H1 (cell line): ENCODE measurements at regions not wholly inside any gene's neighbourhood (a gene's known extent, or its start where the extent isn't known, plus 50 kb on each side); places are given as distances from the start of the nearest gene placed in this dataset.

ENCODE experiments used
- CBX8 ChIP-seq: fragments of 300-800, 300-1000 bp; sonication (generic); IDR thresholded peaks from 2 replicates; pipeline ENCODE4 v1.7.1; 2016; ENCODE audit warnings: low read depth, low read length, borderline replicate concordance
- POU5F1 ChIP-seq: IDR thresholded peaks from 2 replicates; pipeline ENCODE4 v1.6.1; 2011; ENCODE audit warnings: low read depth, mild to moderate bottlenecking, low read length, moderate library complexity
- RFX5 ChIP-seq: IDR thresholded peaks from 2 replicates; pipeline ENCODE4 v1.6.1; 2011; ENCODE audit warnings: low read depth, low read length, improper control_type of control experiment, borderline replicate concordance
- SIN3A ChIP-seq, 2 experiments: IDR thresholded peaks in 1 of 2; conservative IDR thresholded peaks in 1 of 2; 2 replicates each; pipeline ENCODE4 v1.6.1; 2011 to 2012; ENCODE audit warnings: low read length in 2 of 2, improper control_type of control experiment in 1 of 2, low read depth in 1 of 2, mild to moderate bottlenecking in 1 of 2
- TF ChIP-seq, protein P1 (sequence below): IDR thresholded peaks from 2 replicates; pipeline ENCODE4 v1.6.1; 2011; ENCODE audit warnings: low read depth, mild to moderate bottlenecking, low read length; ENCODE audit not compliant: insufficient read depth
- TF ChIP-seq, protein P2 (sequence below), 3 experiments: IDR thresholded peaks; 1 replicate in 2 of 3; 2 replicates in 1 of 3; pipeline versions ENCODE4 v1.5.1 to v1.6.1; 2011; ENCODE audit warnings: low read length in 3 of 3, mild to moderate bottlenecking in 3 of 3, inconsistent platforms in 2 of 3, low read depth in 1 of 3, moderate library complexity in 1 of 3; ENCODE audit not compliant: insufficient read depth in 1 of 3; ENCODE audit errors: control extremely low read depth in 1 of 3

DNA sequence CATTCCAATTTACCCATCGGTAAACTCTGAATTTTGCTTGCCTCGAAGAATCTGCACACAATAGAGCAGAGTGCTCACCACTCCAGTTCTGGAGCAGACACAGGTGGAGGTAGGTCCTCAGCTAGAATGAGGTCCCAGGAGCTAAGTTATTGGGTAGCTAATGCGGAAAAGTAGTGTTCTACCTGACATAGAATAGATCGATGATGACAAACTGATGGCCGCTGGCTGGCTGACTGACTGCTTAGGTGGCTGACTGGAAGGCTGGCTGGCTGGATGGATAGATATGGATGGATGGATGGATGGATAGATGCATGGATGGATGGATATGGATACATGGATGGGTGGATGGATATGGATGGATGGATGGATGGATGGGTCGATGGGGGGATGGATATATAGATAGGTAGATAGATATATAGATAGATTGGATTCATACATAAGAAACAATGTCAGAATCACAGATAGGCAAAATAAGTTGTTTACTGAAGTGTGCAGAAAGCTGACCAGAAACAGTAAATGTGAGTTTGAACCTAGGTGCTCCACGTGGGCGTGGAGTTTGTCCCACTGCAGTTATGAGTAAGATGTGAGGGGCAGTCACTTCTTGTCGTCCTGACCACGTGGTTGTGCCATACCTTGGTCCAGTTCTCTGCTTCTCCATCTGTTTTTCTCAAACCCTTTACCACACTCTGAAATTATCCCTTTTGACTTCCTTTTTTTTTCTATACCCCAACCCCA, 62.1 kb downstream of the TBXT start (continued):
- TF ChIP-seq, protein P1, sequence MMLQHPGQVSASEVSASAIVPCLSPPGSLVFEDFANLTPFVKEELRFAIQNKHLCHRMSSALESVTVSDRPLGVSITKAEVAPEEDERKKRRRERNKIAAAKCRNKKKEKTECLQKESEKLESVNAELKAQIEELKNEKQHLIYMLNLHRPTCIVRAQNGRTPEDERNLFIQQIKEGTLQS = no peak
- no peak for TF ChIP-seq RFX5
- no peak for TF ChIP-seq CBX8
- no peak for TF ChIP-seq SIN3A (conservative IDR thresholded peaks at IDR 0.05 in 1 of 2, IDR thresholded peaks at IDR 0.05 in 1 of 2; ENCODE audit: low read depth in 1 of 2, low read length in 2 of 2)
- TF ChIP-seq, protein P2, sequence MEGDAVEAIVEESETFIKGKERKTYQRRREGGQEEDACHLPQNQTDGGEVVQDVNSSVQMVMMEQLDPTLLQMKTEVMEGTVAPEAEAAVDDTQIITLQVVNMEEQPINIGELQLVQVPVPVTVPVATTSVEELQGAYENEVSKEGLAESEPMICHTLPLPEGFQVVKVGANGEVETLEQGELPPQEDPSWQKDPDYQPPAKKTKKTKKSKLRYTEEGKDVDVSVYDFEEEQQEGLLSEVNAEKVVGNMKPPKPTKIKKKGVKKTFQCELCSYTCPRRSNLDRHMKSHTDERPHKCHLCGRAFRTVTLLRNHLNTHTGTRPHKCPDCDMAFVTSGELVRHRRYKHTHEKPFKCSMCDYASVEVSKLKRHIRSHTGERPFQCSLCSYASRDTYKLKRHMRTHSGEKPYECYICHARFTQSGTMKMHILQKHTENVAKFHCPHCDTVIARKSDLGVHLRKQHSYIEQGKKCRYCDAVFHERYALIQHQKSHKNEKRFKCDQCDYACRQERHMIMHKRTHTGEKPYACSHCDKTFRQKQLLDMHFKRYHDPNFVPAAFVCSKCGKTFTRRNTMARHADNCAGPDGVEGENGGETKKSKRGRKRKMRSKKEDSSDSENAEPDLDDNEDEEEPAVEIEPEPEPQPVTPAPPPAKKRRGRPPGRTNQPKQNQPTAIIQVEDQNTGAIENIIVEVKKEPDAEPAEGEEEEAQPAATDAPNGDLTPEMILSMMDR (IDR thresholded peaks at IDR 0.05; ENCODE audit: control extremely low read depth in 1 of 3, insufficient read depth in 1 of 3, low read depth in 1 of 3, low read length in 3 of 3) = no peak
- no peak for TF ChIP-seq POU5F1
